ENCODE measurements at regions not wholly inside any gene's neighbourhood (a gene's known extent, or its start where the extent isn't known, plus 50 kb on each side); places are given as distances from the start of the nearest gene placed in this dataset.

DNA sequence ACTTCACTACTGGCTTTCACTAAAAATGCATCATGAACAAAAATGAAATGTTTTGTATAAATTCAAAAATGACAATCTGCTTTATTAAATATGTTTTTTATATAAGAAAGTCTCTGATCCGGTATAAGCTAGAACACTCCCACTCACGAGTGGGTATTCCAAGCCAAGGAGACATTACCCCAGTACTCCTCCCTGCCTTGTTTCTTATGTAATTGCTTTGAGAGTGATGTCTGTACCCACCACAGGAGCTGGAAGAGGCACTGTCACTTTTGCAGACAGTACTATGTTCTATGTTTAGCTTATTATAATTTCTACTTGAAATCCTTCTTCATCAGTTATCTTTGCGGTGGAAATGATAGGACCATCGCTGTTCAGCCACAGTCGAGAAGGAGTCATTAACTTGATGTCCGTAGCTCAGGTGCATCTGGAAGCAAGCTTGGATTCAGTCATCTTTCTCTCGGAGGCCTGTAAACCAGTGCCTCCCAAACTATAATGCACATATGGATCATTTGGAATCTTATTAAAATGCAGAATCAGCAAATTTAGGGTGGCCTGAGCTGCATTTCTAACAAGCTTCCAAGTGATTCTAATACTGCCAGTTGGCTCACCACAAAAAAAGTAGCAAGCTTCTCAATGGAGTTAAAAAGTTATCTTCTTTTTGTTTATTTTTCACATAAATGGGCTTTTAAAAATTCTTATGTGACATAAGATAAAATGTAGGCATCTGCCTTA lies 396.4 kb downstream of the GRIA2 start:
- no peak for DNase-seq
- H3K4me3 ChIP-seq, result no peak overlapping the region
- no peaks in the 10 kb centered on the region for H3K4me1 ChIP-seq
- H3K27me3 ChIP-seq, result no peaks in the 10 kb centered on the region
- 90 to 92% methylated on average over 7 of the region's 7 CpGs for WGBS, 2 donors
- TF ChIP-seq POLR2AphosphoS5 (IDR thresholded peaks at IDR 0.05) (no peak), EP300 (IDR thresholded peaks at IDR 0.05) (no peak), POLR2A (IDR thresholded peaks at IDR 0.05) (no peak)
- TF ChIP-seq, protein P1, sequence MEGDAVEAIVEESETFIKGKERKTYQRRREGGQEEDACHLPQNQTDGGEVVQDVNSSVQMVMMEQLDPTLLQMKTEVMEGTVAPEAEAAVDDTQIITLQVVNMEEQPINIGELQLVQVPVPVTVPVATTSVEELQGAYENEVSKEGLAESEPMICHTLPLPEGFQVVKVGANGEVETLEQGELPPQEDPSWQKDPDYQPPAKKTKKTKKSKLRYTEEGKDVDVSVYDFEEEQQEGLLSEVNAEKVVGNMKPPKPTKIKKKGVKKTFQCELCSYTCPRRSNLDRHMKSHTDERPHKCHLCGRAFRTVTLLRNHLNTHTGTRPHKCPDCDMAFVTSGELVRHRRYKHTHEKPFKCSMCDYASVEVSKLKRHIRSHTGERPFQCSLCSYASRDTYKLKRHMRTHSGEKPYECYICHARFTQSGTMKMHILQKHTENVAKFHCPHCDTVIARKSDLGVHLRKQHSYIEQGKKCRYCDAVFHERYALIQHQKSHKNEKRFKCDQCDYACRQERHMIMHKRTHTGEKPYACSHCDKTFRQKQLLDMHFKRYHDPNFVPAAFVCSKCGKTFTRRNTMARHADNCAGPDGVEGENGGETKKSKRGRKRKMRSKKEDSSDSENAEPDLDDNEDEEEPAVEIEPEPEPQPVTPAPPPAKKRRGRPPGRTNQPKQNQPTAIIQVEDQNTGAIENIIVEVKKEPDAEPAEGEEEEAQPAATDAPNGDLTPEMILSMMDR (IDR thresholded peaks at IDR 0.05), result no peak
- ATAC-seq (ENCODE audit: low FRiP score in 2 of 2), result no peak
- no peak overlapping the region for H3K27ac ChIP-seq
- no peaks in the 10 kb centered on the region for H3K36me3 ChIP-seq
- no peaks in the 10 kb centered on the region for H3K9me3 ChIP-seq

DNA sequence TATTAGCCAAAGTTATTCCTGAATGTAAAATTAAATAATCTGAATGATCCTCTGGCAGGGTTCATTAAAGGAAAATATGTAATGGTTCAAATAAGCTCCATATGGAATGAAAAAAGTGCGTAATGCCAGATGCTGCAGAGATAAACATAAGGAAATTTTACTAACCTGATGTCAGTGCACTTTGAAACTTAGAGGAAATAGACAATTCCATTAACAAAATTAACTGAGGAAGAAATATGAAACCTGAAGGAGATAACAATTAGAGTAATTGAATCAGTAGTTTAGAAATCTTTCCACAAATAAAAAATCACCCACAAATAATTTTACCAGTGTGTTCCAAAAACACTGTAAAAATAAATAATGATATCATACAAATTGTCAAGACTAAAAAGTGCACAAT lies 387.5 kb downstream of the GRIA2 start:
- DNase-seq, result no peak

DNA sequence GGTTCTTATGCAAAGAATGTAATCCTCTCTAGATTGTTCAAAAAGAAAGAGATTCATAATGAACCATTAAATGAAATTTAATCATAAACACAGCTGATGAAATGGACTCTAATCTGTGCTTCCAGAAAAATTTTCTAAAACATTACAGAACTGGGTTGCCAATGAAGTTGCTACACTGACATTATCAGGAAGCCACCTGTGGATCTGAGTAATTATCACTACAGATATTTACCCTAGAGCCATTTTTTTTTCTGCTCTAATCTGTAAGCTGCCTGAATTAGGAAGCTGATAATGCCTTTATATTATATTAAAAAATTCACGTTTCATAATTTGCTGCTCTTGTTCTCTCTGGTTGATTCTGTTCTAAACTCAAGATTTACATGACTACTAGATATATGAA lies 380.1 kb downstream of the GRIA2 start:
- H3K27ac ChIP-seq, result no peak overlapping the region
- no peaks in the 10 kb centered on the region for H3K4me1 ChIP-seq
- DNase-seq (no peak), ATAC-seq (ENCODE audit: low FRiP score in 2 of 2) (no peak)
- no peaks in the 10 kb centered on the region for H3K9me3 ChIP-seq
- H3K36me3 ChIP-seq, result no peaks in the 10 kb centered on the region
- TF ChIP-seq POLR2AphosphoS5 (IDR thresholded peaks at IDR 0.05), result no peak
- TF ChIP-seq POLR2A (IDR thresholded peaks at IDR 0.05), result no peak
- TF ChIP-seq, protein P1 (IDR thresholded peaks at IDR 0.05), result no peak
- no peak for TF ChIP-seq EP300 (IDR thresholded peaks at IDR 0.05)
- H3K27me3 ChIP-seq, result no peaks in the 10 kb centered on the region
- no peak overlapping the region for H3K4me3 ChIP-seq
- 69 to 78% methylated on average over 1 of the region's 1 CpG for WGBS, 2 donors

More for the DNA sequence above, 387.5 kb downstream of the GRIA2 start:
- 71 to 75% methylated on average over 1 of the region's 1 CpG for WGBS, 2 donors
- TF ChIP-seq POLR2AphosphoS5 (IDR thresholded peaks at IDR 0.05), result no peak
- TF ChIP-seq, protein P1 (IDR thresholded peaks at IDR 0.05), result no peak
- TF ChIP-seq EP300 (IDR thresholded peaks at IDR 0.05), result no peak
- TF ChIP-seq POLR2A (IDR thresholded peaks at IDR 0.05), result no peak
- Histone ChIP-seq H3K27ac (no peak overlapping the region), H3K36me3 (no peaks in the 10 kb centered on the region), H3K27me3 (no peaks in the 10 kb centered on the region), H3K9me3 (no peaks in the 10 kb centered on the region), H3K4me3 (no peak overlapping the region), H3K4me1 (no peaks in the 10 kb centered on the region)
- ATAC-seq (ENCODE audit: low FRiP score in 2 of 2), result no peak

DNA sequence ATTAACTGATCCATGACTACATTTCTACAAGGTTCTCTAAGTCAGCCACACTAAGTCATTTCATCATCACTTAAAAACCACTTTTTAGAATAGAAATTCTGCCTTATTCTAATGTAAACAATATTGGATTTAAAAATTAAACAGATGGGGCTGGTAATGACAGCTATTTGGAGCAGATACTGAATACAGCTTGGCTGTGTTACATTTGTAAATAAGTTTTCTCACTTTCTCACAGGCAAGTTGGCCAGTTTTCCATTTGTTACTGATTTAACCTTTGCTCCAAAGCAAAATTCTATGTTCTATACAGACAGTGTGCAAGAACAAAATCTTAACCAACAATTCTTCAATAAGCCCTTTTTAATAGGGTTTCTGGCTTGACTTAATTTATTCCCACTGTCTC lies 370.7 kb downstream of the GRIA2 start:
- no peak for TF ChIP-seq EP300 (IDR thresholded peaks at IDR 0.05)
- no peak for TF ChIP-seq POLR2A (IDR thresholded peaks at IDR 0.05)
- no peak for TF ChIP-seq POLR2AphosphoS5 (IDR thresholded peaks at IDR 0.05)
- TF ChIP-seq, protein P1 (IDR thresholded peaks at IDR 0.05), result no peak
- no peak overlapping the region for H3K27ac ChIP-seq
- H3K9me3 ChIP-seq, result no peaks in the 10 kb centered on the region
- H3K27me3 ChIP-seq, result no peaks in the 10 kb centered on the region
- H3K4me3 ChIP-seq, result no peak overlapping the region
- no peaks in the 10 kb centered on the region for H3K4me1 ChIP-seq
- ATAC-seq (ENCODE audit: low FRiP score in 2 of 2) (no peak), DNase-seq (no peak)
- no peaks in the 10 kb centered on the region for H3K36me3 ChIP-seq

DNA sequence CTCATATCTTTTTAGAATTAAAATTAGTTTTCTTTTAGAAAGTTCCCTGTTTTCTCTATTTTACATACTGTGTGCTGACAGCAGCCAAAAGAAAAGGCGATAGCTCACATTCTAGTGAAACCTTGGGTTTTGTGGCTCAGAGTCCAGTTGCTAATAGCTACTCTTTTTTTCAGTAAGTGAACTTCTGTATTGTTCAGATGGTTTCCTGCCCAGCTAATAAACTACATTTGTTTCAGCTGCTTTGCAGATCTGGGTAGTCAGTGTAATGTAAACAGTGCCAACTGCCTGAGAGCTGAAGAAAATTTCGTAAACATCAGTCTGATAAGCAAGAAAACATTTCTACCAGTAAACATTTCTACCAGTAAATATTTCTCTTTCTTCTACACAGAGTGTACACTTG lies 370.2 kb downstream of the GRIA2 start:
- 49 to 54% methylated on average over 2 of the region's 2 CpGs for WGBS, 2 donors
- Histone ChIP-seq H3K36me3 (no peaks in the 10 kb centered on the region), H3K4me3 (no peak overlapping the region), H3K27ac (no peak overlapping the region), H3K9me3 (no peaks in the 10 kb centered on the region), H3K4me1 (no peaks in the 10 kb centered on the region), H3K27me3 (no peaks in the 10 kb centered on the region)
- DNase-seq, result no peak
- ATAC-seq (ENCODE audit: low FRiP score in 2 of 2), result no peak
- TF ChIP-seq EP300 (IDR thresholded peaks at IDR 0.05) (no peak), POLR2A (IDR thresholded peaks at IDR 0.05) (no peak), POLR2AphosphoS5 (IDR thresholded peaks at IDR 0.05) (no peak)
- TF ChIP-seq, protein P1 (IDR thresholded peaks at IDR 0.05), result no peak

All from upper lobe of left lung (tissue), 6 donors.